IMR-90 (cell line): ENCODE measurements at regions not wholly inside any gene's neighbourhood (a gene's known extent, or its start where the extent isn't known, plus 50 kb on each side); places are given as distances from the start of the nearest gene placed in this dataset.

ENCODE experiments used
- BHLHE40 ChIP-seq: fragments of 150-350 bp; IDR thresholded peaks from 2 replicates; pipeline ENCODE4 v1.6.1; 2016; ENCODE audit warnings: mild to moderate bottlenecking, low read depth, low read length
- CEBPB ChIP-seq: IDR thresholded peaks from 2 replicates; pipeline ENCODE4 v1.6.1; 2012; ENCODE audit warnings: low read depth, low read length, improper control_type of control experiment
- CHD1 ChIP-seq: IDR thresholded peaks from 2 replicates; pipeline ENCODE4 v1.6.1; 2012; ENCODE audit warnings: low read depth, low read length, improper control_type of control experiment
- MAFK ChIP-seq: IDR thresholded peaks from 2 replicates; pipeline ENCODE4 v1.6.1; 2012; ENCODE audit warnings: low read depth, low read length, improper control_type of control experiment
- POLR2A ChIP-seq: IDR thresholded peaks from 2 replicates; pipeline ENCODE4 v1.6.1; 2012; ENCODE audit warnings: mild to moderate bottlenecking, low read depth, low read length
- RAD21 ChIP-seq: IDR thresholded peaks from 2 replicates; pipeline ENCODE4 v1.6.1; 2012; ENCODE audit warnings: low read length, improper control_type of control experiment
- TF ChIP-seq, protein P1 (sequence below): conservative IDR thresholded peaks from 2 replicates; pipeline ENCODE4 v1.5.1; 2012; ENCODE audit warnings: mild to moderate bottlenecking, low read depth, low read length, improper control_type of control experiment
- TF ChIP-seq, protein P2 (sequence below): fragments of 150-350 bp; IDR thresholded peaks from 2 replicates; pipeline ENCODE4 v1.6.1; 2017; ENCODE audit warnings: mild to moderate bottlenecking, antibody characterized with exemption, low read length, low read depth

DNA sequence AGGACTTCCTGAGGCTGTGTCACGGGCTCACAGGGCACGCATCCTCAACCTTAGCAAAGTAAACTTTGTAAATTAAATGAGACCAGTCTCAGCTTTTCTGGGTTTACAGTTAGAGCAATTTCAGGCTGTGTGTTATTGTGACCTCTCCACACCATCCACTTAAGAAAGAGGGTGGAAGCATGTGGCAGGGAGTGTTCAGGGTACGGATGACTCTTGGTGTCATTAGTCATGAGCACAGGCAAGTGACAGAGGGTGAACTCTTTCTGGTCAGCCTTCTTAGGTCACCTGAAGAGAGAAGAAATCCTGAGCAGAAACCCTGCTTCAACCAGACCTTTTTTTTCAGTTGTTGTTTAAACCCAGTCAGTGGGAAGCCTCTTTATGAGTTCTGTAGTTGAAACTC lies 207.9 kb downstream of the ICOS start:
- TF ChIP-seq BHLHE40, result no peak
- TF ChIP-seq, protein P1, sequence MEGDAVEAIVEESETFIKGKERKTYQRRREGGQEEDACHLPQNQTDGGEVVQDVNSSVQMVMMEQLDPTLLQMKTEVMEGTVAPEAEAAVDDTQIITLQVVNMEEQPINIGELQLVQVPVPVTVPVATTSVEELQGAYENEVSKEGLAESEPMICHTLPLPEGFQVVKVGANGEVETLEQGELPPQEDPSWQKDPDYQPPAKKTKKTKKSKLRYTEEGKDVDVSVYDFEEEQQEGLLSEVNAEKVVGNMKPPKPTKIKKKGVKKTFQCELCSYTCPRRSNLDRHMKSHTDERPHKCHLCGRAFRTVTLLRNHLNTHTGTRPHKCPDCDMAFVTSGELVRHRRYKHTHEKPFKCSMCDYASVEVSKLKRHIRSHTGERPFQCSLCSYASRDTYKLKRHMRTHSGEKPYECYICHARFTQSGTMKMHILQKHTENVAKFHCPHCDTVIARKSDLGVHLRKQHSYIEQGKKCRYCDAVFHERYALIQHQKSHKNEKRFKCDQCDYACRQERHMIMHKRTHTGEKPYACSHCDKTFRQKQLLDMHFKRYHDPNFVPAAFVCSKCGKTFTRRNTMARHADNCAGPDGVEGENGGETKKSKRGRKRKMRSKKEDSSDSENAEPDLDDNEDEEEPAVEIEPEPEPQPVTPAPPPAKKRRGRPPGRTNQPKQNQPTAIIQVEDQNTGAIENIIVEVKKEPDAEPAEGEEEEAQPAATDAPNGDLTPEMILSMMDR, result no peak
- TF ChIP-seq, protein P2, sequence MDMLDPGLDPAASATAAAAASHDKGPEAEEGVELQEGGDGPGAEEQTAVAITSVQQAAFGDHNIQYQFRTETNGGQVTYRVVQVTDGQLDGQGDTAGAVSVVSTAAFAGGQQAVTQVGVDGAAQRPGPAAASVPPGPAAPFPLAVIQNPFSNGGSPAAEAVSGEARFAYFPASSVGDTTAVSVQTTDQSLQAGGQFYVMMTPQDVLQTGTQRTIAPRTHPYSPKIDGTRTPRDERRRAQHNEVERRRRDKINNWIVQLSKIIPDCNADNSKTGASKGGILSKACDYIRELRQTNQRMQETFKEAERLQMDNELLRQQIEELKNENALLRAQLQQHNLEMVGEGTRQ, result no peak
- TF ChIP-seq MAFK, result no peak
- no peak for TF ChIP-seq POLR2A
- TF ChIP-seq RAD21, result no peak
- TF ChIP-seq CEBPB, result no peak
- no peak for TF ChIP-seq CHD1
